ENCODE measurements at regions not wholly inside any gene's neighbourhood (a gene's known extent, or its start where the extent isn't known, plus 50 kb on each side); places are given as distances from the start of the nearest gene placed in this dataset.

- H3K36me3 ChIP-seq (replicated peaks; ENCODE audit: insufficient read depth, low read depth), result no peaks in the 10 kb centered on the region
- no peaks in the 10 kb centered on the region for H3K79me2 ChIP-seq
- no peak overlapping the region for H3K4me2 ChIP-seq
- no peaks in the 10 kb centered on the region for H3K9me3 ChIP-seq (ENCODE audit: low read depth)
- no peaks in the 10 kb centered on the region for H4K20me1 ChIP-seq (ENCODE audit: insufficient read depth, poor library complexity, severe bottlenecking)
- no peaks in the 10 kb centered on the region for H3K4me1 ChIP-seq (ENCODE audit: insufficient read depth)
- no peak overlapping the region for H3K4me3 ChIP-seq
- 86% methylated on average over 4 of the region's 4 CpGs for WGBS (ENCODE audit: low lambda C conversion rate, missing lambda C conversion rate)
- H3K27me3 ChIP-seq, result no peaks in the 10 kb centered on the region
- H3K9me2 ChIP-seq (replicated peaks; ENCODE audit: insufficient read depth), result no peaks in the 10 kb centered on the region
- no peak overlapping the region for H3K27ac ChIP-seq
- no peak overlapping the region for H2AFZ ChIP-seq
- DNase-seq (ENCODE audit: low spot score), result no peak
- no peak for TF ChIP-seq EZH2 (IDR thresholded peaks at IDR 0.05; ENCODE audit: borderline replicate concordance)
- no peak for TF ChIP-seq EZH2phosphoT487 (IDR thresholded peaks at IDR 0.05; ENCODE audit: low read depth, severe bottlenecking, unreplicated experiment)
- TF ChIP-seq, protein P1, sequence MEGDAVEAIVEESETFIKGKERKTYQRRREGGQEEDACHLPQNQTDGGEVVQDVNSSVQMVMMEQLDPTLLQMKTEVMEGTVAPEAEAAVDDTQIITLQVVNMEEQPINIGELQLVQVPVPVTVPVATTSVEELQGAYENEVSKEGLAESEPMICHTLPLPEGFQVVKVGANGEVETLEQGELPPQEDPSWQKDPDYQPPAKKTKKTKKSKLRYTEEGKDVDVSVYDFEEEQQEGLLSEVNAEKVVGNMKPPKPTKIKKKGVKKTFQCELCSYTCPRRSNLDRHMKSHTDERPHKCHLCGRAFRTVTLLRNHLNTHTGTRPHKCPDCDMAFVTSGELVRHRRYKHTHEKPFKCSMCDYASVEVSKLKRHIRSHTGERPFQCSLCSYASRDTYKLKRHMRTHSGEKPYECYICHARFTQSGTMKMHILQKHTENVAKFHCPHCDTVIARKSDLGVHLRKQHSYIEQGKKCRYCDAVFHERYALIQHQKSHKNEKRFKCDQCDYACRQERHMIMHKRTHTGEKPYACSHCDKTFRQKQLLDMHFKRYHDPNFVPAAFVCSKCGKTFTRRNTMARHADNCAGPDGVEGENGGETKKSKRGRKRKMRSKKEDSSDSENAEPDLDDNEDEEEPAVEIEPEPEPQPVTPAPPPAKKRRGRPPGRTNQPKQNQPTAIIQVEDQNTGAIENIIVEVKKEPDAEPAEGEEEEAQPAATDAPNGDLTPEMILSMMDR (IDR thresholded peaks at IDR 0.05; ENCODE audit: poor library complexity), result no peak
These were observed 91.9 kb upstream of the MGMT start for GRCh38 chr10:129375171-129375570.

DNA sequence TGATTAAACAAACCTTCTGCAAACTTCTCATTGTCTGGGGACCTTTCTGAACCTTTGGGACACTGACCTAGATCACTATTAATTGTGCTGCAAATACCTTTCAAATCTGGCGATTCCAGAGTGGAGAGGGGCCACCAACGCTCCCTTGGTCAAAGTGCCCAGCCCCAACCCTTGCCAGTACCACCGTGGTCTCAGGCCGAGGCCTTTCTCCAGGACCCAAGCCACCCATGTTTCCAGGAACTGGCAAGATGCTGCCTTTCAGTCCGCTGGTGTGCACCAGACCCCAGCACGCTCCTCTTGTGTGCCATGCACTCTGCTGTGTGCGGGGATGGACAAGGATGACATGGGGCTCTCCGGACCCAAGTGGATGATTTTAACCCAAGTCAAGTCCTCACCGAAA is 91.1 kb upstream of the MGMT start:
- H3K4me3 ChIP-seq, result no peak overlapping the region
- no peak overlapping the region for H3K4me2 ChIP-seq
- no peaks in the 10 kb centered on the region for H3K4me1 ChIP-seq (ENCODE audit: insufficient read depth)
- H2AFZ ChIP-seq, result no peak overlapping the region
- 98% methylated on average over 9 of the region's 9 CpGs for WGBS (ENCODE audit: low lambda C conversion rate, missing lambda C conversion rate)
- no peak for TF ChIP-seq EZH2phosphoT487 (IDR thresholded peaks at IDR 0.05; ENCODE audit: low read depth, severe bottlenecking, unreplicated experiment)
- TF ChIP-seq, protein P1 (IDR thresholded peaks at IDR 0.05; ENCODE audit: poor library complexity), result no peak
- TF ChIP-seq EZH2 (IDR thresholded peaks at IDR 0.05; ENCODE audit: borderline replicate concordance), result no peak
- no peaks in the 10 kb centered on the region for H3K27me3 ChIP-seq
- no peaks in the 10 kb centered on the region for H3K9me3 ChIP-seq (ENCODE audit: low read depth)
- H3K36me3 ChIP-seq (replicated peaks; ENCODE audit: insufficient read depth, low read depth), result no peaks in the 10 kb centered on the region
- no peaks in the 10 kb centered on the region for H3K79me2 ChIP-seq
- no peak overlapping the region for H3K27ac ChIP-seq
- no peak for DNase-seq (ENCODE audit: low spot score)
- H3K9me2 ChIP-seq (replicated peaks; ENCODE audit: insufficient read depth), result no peaks in the 10 kb centered on the region
- no peaks in the 10 kb centered on the region for H4K20me1 ChIP-seq (ENCODE audit: insufficient read depth, poor library complexity, severe bottlenecking)

DNA sequence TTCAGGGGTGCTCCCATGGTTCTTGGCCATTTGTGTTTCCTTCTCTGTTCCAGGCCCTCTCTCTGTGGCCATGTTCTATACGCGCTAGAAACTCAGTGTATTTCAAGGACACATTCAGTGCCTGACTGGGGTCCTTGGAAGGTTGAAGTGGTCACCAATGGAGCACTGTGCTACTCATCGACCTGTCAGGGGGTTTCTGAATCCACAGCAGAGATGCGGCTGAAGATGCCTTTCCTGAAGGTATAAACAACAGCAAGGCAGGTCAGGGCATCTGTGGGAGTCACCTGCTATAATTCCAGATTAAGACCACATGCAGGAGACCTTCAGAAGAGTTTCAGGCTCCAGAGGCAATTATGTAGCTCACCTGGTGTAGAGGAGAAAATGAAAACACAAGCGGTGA is 86.8 kb upstream of the MGMT start:
- no peak for DNase-seq (ENCODE audit: low spot score)

More for the DNA sequence above, 86.8 kb upstream of the MGMT start:
- WGBS (ENCODE audit: low lambda C conversion rate, missing lambda C conversion rate), result 99% methylated on average over 5 of the region's 5 CpGs
- TF ChIP-seq EZH2 (IDR thresholded peaks at IDR 0.05; ENCODE audit: borderline replicate concordance), result no peak
- TF ChIP-seq, protein P1 (IDR thresholded peaks at IDR 0.05; ENCODE audit: poor library complexity), result no peak
- no peak for TF ChIP-seq EZH2phosphoT487 (IDR thresholded peaks at IDR 0.05; ENCODE audit: low read depth, severe bottlenecking, unreplicated experiment)
- Histone ChIP-seq H3K27ac (no peak overlapping the region), H3K27me3 (no peaks in the 10 kb centered on the region), H3K36me3 (replicated peaks; ENCODE audit: insufficient read depth, low read depth) (no peaks in the 10 kb centered on the region), H3K79me2 (no peaks in the 10 kb centered on the region), H3K9me2 (replicated peaks; ENCODE audit: insufficient read depth) (no peaks in the 10 kb centered on the region), H2AFZ (no peak overlapping the region), H3K9me3 (ENCODE audit: low read depth) (no peaks in the 10 kb centered on the region), H3K4me3 (no peak overlapping the region), H4K20me1 (ENCODE audit: insufficient read depth, poor library complexity, severe bottlenecking) (no peaks in the 10 kb centered on the region), H3K4me1 (ENCODE audit: insufficient read depth) (no peaks in the 10 kb centered on the region), H3K4me2 (no peak overlapping the region)
